Stimulated activated CD4-positive, alpha-beta T cell treated with anti-CD3 and anti-CD28 coated beads, Interleukin-4, amount 100 ng/mL, for 24 hours (primary cell): ENCODE measurements at regions not wholly inside any gene's neighbourhood (a gene's known extent, or its start where the extent isn't known, plus 50 kb on each side); places are given as distances from the start of the nearest gene placed in this dataset.

Source experiments
- DNase-seq: peaks from one replicate; pipeline ENCODE4 v3.0.0-alpha.2; 2020

DNA sequence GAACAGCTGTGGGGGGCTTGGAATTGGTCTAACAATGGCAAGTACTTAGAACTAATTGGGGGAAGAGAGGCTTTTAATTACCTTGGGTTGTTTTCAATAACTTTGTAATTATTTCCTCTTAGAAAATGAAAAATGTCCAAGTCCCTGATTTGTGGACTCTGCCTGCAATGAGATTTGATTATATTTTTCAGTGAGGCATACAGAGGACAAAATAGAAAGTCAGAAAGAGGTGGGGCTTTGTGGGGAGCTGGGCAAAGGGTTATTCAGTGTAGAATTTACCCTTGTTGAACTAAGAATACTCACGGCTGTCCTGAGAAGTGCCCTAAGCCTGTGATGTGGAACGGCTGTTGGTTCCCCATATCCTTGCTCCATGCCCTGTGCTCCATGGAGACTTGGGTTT is 153.0 kb downstream of the ICE1 start:
- DNase-seq, result no peak

- no peak for DNase-seq
Measured at GRCh38 chr5:5573798-5574380, 151.4 kb downstream of the ICE1 start.

- no peak for DNase-seq
Measured at GRCh38 chr5:5572976-5573797, 150.7 kb downstream of the ICE1 start.

DNA sequence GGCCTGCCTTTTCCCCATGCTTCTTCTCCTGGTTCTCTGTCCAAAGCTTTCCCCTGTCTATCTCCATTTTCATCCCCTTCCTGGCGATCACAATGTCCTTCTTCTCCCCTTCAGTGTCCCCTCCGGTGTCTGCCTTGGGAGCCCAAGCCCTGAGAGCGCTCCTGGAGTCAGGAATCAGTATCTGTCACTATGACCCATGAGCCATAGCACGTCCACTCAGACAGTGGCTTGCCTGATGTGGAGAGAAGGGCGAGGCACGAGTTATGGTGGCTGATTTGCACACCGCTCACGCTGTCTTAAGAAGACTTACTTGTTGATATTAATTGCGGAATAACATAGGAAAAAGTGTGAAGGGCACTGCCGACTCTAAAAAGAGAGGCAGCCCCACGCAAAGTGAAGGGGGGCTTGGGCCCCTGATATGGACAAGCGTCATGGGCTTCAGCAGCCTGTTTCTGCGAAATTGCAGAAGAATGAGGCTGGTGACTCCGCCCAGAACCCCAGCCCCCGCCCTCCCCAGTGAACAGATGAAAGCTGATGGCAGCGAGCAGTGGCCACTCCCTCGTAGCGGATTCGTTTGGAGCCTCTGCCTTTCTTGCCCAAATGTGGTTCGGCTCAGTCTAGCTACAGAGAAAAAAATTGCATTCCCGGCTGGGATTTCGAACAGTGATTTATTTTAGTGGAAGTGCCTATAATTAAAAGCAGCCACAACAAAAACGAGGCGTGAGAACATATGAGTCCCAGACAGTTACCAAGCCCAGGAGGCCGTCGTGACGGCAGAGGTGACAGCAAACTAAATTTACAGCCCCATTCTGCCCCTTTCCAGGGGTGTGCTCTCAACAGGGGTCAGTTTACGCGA is 149.8 kb downstream of the ICE1 start:
- DNase-seq, result no peak

- DNase-seq, result no peak
Measured at GRCh38 chr5:5570646-5571045, 148.2 kb downstream of the ICE1 start.

GRCh38 chr5:5564898-5565297 is 142.4 kb downstream of the ICE1 start:
- no peak for DNase-seq

DNA sequence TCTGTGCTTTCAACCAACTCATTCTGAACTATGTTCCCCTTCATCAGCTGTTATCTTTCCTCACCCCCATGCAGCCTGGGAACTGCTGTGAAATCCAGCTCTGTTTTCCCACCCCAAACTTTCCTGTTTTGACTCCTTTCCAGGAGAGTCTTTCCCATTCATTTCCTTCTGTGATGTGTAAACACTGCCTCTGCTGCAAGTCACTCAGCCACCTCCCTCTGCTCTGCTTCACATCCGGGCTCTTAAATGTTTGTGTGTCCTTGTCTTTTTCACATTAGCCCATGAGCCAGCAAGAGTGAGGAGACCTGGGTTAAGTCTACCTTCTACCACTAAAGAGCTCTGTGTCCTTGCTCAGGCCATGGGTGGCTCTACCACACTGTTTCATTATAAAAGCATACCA is 137.5 kb downstream of the ICE1 start:
- no peak for DNase-seq

DNA sequence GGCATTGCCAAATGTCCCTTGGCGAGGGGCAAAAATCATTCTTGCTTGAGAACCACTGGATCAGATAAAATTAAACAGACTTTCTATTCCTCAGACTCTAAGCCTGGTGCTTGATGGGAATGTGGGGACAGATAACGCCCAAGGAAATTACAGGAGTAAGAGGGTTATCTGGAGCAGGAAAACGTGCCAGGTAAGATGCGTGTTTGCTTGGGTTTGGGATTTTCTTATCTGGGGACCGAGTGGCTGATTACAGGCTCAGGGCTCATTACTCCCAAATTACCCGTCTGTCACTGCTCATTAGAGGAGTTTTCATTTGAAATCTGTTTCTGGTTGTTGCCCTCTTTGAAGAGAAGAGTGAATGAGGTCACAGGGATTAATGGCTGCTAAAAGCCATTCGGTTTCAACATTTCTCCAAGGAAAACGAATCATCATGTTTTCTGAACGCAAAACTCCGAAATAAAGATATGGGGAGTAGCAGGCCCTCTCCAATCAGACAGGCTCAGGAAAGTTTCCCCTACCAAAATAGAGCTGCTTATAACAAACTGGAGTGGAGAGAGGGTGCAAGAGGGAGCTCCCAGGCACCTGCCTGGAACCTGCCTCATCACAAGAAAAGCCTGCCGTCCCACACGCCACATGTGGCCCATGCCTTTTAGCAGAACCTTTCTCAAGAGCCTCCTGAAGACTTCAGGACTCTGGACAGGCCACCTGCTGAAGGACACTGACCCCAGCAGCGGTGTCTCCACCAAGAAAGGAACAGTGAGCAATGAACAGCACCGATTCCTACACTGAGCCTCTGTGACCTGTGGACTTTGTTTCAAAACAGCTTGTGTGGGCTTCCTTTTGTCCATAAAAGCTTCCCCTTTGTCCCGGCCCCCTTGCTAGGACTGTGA is 136.4 kb downstream of the ICE1 start:
- DNase-seq, result no peak

DNA sequence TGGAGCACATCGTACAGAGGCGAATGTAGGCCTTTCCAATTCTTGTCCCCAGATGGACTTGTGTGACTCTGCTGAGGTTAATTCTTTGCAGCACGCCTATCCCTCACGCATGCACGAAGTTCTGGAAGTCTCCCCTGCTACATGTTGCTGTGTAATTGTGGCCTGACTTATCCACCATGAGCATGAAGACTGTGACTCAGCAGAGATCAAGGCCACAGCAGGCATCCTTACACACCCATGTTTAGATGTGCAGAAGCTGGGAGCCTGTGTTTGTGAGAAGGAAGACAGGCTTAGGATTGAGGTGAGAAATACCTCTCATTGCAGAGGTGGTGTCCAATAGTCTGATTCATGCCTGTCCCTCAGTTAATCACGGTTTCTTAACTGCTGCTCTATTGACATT is 135.6 kb downstream of the ICE1 start:
- DNase-seq, result no peak

- DNase-seq, result no peak
Measured at GRCh38 chr5:5551499-5551898, 129.0 kb downstream of the ICE1 start.

DNA sequence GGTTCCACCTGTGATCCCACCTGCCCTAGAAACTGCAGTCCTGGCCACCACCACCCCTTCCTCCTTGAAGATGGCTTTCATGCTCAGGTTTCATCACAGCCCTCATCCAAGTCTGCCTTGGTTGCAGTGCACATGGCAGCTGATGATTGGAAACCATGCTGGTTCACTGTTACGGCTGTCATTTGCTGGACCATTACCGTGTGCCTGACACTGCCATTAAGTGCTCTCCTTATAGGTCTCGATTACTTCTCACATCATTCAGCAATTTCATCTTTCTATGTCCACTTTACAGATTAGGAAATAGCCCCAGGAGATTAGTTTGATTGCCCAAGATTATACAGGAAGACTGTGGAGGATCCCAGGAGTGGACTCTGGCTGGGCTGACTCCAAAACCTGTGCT is 123.9 kb downstream of the ICE1 start:
- DNase-seq, result no peak

GRCh38 chr5:5544094-5544663 is 121.7 kb downstream of the ICE1 start:
- DNase-seq, result no peak

- DNase-seq, result no peak
Measured at GRCh38 chr5:5542654-5543053, 120.2 kb downstream of the ICE1 start.

DNA sequence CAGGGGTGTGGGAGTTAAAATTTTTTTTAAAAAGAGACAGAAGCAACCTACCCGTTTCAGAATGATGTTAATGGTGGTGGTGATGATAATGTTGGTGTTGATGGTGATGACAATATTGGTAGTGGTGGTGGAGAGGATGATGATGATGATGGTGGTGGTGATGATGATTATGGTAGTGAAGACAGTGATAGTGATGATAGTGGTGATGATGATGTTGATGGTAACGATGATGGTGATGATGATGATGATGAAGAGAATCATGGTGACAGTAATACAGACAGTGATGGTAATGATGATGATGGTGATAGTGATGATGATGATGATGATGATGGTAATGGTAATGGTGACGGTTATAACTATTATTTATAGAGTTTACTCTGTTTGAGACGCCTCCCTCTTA is 117.6 kb downstream of the ICE1 start:
- no peak for DNase-seq
